SK-N-SH treated with all-trans-retinoic acid at 6 μM for 48 hours (cell line): ENCODE measurements at regions not wholly inside any gene's neighbourhood (a gene's known extent, or its start where the extent isn't known, plus 50 kb on each side); places are given as distances from the start of the nearest gene placed in this dataset.

ENCODE experiments used
- ATAC-seq: fragments of 200-7000 bp; cut with Tn5 transposase; 3 replicates; pipeline ENCODE4 v1.9.1; 2020; ENCODE audit warnings: mild to moderate bottlenecking, moderate library complexity
- ARNTL ChIP-seq: fragments of 450-650 bp; formaldehyde crosslinking; IDR thresholded peaks from 2 replicates; pipeline ENCODE4 v1.5.0; 2020; ENCODE audit warnings: low read depth, mild to moderate bottlenecking, moderate library complexity, borderline replicate concordance
- BACH2 ChIP-seq: fragments of 250-450 bp; sonication (Bioruptor Pico); IDR thresholded peaks from 2 replicates; pipeline ENCODE4 v1.9.0; 2021; ENCODE audit warnings: mild to moderate bottlenecking, borderline replicate concordance
- CREB5 ChIP-seq: fragments of 250-450 bp; sonication (Bioruptor Pico); IDR thresholded peaks from 2 replicates; pipeline ENCODE4 v1.5.1; 2020; ENCODE audit warnings: low read depth, mild to moderate bottlenecking, moderate library complexity
- CSDC2 ChIP-seq: fragments of 250-450 bp; sonication (Bioruptor Pico); IDR thresholded peaks from 2 replicates; pipeline ENCODE4 v1.5.0; 2020; ENCODE audit warnings: mild to moderate bottlenecking, moderate library complexity
- CSRNP3 ChIP-seq: fragments of 250-450 bp; sonication (Bioruptor Pico); IDR thresholded peaks from 2 replicates; pipeline ENCODE4 v1.5.1; 2021; ENCODE audit warnings: mild to moderate bottlenecking, moderate library complexity
- ESRRG ChIP-seq: fragments of 250-450 bp; sonication (Bioruptor Pico); IDR thresholded peaks from 2 replicates; pipeline ENCODE4 v1.6.1; 2021; ENCODE audit warnings: mild to moderate bottlenecking
- GLIS3 ChIP-seq: fragments of 250-450 bp; sonication (Bioruptor Pico); IDR thresholded peaks from 2 replicates; pipeline ENCODE4 v1.5.0; 2020; ENCODE audit warnings: mild to moderate bottlenecking, moderate library complexity
- ISL1 ChIP-seq: fragments of 250-450 bp; sonication (Bioruptor Pico); IDR thresholded peaks from 2 replicates; pipeline ENCODE4 v2.1.2; 2022; ENCODE audit warnings: mild to moderate bottlenecking, moderate library complexity
- OSR1 ChIP-seq: fragments of 250-450 bp; sonication (Bioruptor Pico); IDR thresholded peaks from 2 replicates; pipeline ENCODE4 v1.8.0; 2022; ENCODE audit warnings: moderate library complexity, mild to moderate bottlenecking, inconsistent platforms
- PPARA ChIP-seq: fragments of 250-450 bp; sonication (Bioruptor Pico); IDR thresholded peaks from 2 replicates; pipeline ENCODE4 v1.5.0; 2020; ENCODE audit warnings: mild to moderate bottlenecking, borderline replicate concordance
- RARB ChIP-seq: fragments of 250-450 bp; sonication (Bioruptor Pico); IDR thresholded peaks from 2 replicates; pipeline ENCODE4 v1.8.0; 2021; ENCODE audit warnings: mild to moderate bottlenecking, moderate library complexity
- SNAI2 ChIP-seq: fragments of 250-450 bp; sonication (Bioruptor Pico); IDR thresholded peaks from 2 replicates; pipeline ENCODE4 v1.5.0; 2020; ENCODE audit warnings: mild to moderate bottlenecking, moderate library complexity
- TOX ChIP-seq: fragments of 250-450 bp; sonication (Bioruptor Pico); IDR thresholded peaks from 2 replicates; pipeline ENCODE4 v1.8.0; 2021; ENCODE audit warnings: mild to moderate bottlenecking, moderate library complexity, borderline replicate concordance
- TSHZ2 ChIP-seq: fragments of 250-450 bp; sonication (Bioruptor Pico); IDR thresholded peaks from 2 replicates; pipeline ENCODE4 v1.5.0; 2020; ENCODE audit warnings: mild to moderate bottlenecking, moderate library complexity
- ZC3H10 ChIP-seq: fragments of 250-450 bp; sonication (Bioruptor Pico); IDR thresholded peaks from 2 replicates; pipeline ENCODE4 v1.5.1; 2021; ENCODE audit warnings: mild to moderate bottlenecking, moderate library complexity
- ZFP3 ChIP-seq: fragments of 250-450 bp; sonication (Bioruptor Pico); IDR thresholded peaks from 2 replicates; pipeline ENCODE4 v1.5.0; 2020; ENCODE audit warnings: mild to moderate bottlenecking, moderate library complexity
- ZFP30 ChIP-seq: fragments of 450-650 bp; formaldehyde crosslinking; IDR thresholded peaks from 2 replicates; pipeline ENCODE4 v1.5.0; 2022; ENCODE audit warnings: mild to moderate bottlenecking, moderate library complexity
- ZNF565 ChIP-seq: fragments of 450-650 bp; formaldehyde crosslinking; conservative IDR thresholded peaks from 2 replicates; pipeline ENCODE4 v1.5.0; 2020; ENCODE audit warnings: low read depth, mild to moderate bottlenecking, moderate library complexity
- ZNF70 ChIP-seq: fragments of 450-650 bp; formaldehyde crosslinking; IDR thresholded peaks from 2 replicates; pipeline ENCODE4 v1.5.0; 2020; ENCODE audit warnings: mild to moderate bottlenecking, moderate library complexity
- ZNF8 ChIP-seq: fragments of 450-650 bp; formaldehyde crosslinking; IDR thresholded peaks from 2 replicates; pipeline ENCODE4 v1.5.0; 2020; ENCODE audit warnings: mild to moderate bottlenecking, moderate library complexity
- TF ChIP-seq, protein P1 (sequence below): fragments of 250-450 bp; sonication (Bioruptor Pico); IDR thresholded peaks from 2 replicates; pipeline ENCODE4 v1.8.0; 2021; ENCODE audit warnings: low read depth, mild to moderate bottlenecking, moderate library complexity, borderline replicate concordance

- no peak for ATAC-seq
- TF ChIP-seq ISL1 (CRISPR knock-in tag) (no peak), RARB (no peak)
Observed at GRCh38 chr17:56045872-56046271, 107.4 kb upstream of the ANKFN1 start.

DNA sequence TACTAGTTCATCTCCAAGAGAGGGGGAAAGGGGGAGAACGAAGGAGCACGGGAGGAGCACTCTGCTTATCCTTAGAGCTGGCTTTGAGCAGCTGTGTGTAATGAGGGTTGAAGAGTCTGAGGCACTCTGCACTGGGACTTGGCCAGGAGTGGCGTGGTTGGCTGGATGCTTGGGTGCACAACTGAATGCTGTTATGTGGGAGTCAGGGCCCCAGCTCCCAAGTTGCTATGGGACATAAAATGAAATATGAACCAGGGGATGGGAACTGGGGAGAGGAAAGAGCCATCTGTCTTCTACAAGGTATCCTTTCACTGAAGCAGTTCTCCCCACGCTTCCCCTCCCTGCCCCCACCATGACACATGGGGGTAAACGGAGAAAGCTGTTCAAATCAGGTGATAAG lies 105.9 kb upstream of the ANKFN1 start:
- TF ChIP-seq GLIS3 (no peak), PPARA (CRISPR knock-in tag) (no peak), ZFP3 (CRISPR knock-in tag) (no peak), CSRNP3 (no peak), TSHZ2 (CRISPR knock-in tag) (no peak), ZNF70 (CRISPR knock-in tag) (no peak), ZNF8 (no peak), ISL1 (CRISPR knock-in tag) (no peak), BACH2 (CRISPR knock-in tag) (no peak), ZNF565 (CRISPR knock-in tag) (no peak), SNAI2 (CRISPR knock-in tag) (no peak), OSR1 (no peak), ESRRG (CRISPR knock-in tag) (no peak), ARNTL (no peak), CREB5 (no peak), CSDC2 (no peak), RARB (no peak), TOX (CRISPR knock-in tag) (no peak), ZC3H10 (no peak)
- TF ChIP-seq, protein P1, sequence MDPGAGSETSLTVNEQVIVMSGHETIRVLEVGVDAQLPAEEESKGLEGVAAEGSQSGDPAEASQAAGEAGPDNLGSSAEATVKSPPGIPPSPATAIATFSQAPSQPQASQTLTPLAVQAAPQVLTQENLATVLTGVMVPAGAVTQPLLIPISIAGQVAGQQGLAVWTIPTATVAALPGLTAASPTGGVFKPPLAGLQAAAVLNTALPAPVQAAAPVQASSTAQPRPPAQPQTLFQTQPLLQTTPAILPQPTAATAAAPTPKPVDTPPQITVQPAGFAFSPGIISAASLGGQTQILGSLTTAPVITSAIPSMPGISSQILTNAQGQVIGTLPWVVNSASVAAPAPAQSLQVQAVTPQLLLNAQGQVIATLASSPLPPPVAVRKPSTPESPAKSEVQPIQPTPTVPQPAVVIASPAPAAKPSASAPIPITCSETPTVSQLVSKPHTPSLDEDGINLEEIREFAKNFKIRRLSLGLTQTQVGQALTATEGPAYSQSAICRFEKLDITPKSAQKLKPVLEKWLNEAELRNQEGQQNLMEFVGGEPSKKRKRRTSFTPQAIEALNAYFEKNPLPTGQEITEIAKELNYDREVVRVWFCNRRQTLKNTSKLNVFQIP (CRISPR knock-in tag), result no peak

DNA sequence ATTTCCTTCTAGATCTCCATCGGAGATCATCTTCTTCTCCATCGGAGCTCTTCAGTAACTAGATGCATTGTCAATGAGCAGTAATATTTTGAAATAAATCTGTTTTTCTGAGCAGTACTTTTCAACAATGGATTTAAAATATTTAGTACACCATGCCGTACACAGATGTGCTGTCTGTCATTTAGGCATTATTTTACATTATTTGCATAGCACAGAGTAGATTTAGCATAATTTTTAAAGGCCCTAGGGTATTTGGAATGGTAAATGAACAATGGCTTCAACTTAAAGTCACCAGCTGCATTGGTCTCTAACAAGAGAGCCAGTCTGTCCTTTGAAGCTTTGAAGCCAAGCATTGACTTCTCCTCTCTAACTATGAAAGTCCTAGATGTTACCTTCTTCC lies 95.4 kb upstream of the ANKFN1 start:
- no peak for TF ChIP-seq ISL1 (CRISPR knock-in tag)
- TF ChIP-seq, protein P1 (CRISPR knock-in tag), result no peak
- TF ChIP-seq ZFP3 (CRISPR knock-in tag), result no peak
- TF ChIP-seq BACH2 (CRISPR knock-in tag), result no peak
- no peak for TF ChIP-seq ZFP30 (CRISPR knock-in tag)
- TF ChIP-seq CSRNP3, result no peak
- TF ChIP-seq ZNF8, result no peak
- no peak for TF ChIP-seq ZNF565 (CRISPR knock-in tag)
- no peak for TF ChIP-seq CREB5
- no peak for TF ChIP-seq RARB
- no peak for TF ChIP-seq ESRRG (CRISPR knock-in tag)
- TF ChIP-seq SNAI2 (CRISPR knock-in tag), result no peak
- TF ChIP-seq ZNF70 (CRISPR knock-in tag), result no peak
- no peak for ATAC-seq

More for the DNA sequence above, 105.9 kb upstream of the ANKFN1 start:
- no peak for ATAC-seq
